Prostate gland (tissue), 2 donors: ENCODE measurements at regions not wholly inside any gene's neighbourhood (a gene's known extent, or its start where the extent isn't known, plus 50 kb on each side); places are given as distances from the start of the nearest gene placed in this dataset.

Source experiments
- DNase-seq: peaks from one replicate; pipeline ENCODE4 v3.0.0-alpha.2; 2019; ENCODE audit warnings: low spot score
- H3K27ac ChIP-seq, 2 donors: fragments of 200-600 bp; sonication (generic); 2 replicates each; pipeline ENCODE4 v1.5.1; 2017 to 2019
- H3K27me3 ChIP-seq: fragments of 200-600 bp; sonication (generic); replicated peaks from 2 replicates; pipeline ENCODE4 v1.5.1; 2019; ENCODE audit not compliant: insufficient read depth
- H3K36me3 ChIP-seq, 2 donors: fragments of 200-600 bp; sonication (generic); 1 replicate in 1 of 2; 2 replicates in 1 of 2; pipeline versions ENCODE4 v1.5.1 to v1.8.1; 2017 to 2019
- H3K4me1 ChIP-seq: fragments of 200-600 bp; sonication (generic); replicated peaks from 2 replicates; pipeline ENCODE4 v1.5.1; 2019
- H3K4me3 ChIP-seq, 2 donors: fragments of 200-600 bp; sonication (generic); 2 replicates each; pipeline ENCODE4 v1.5.1; 2017 to 2019
- H3K9me3 ChIP-seq: fragments of 200-600 bp; sonication (generic); 2 replicates; pipeline ENCODE4 v1.5.1; 2017
- POLR2A ChIP-seq: fragments of 450-650 bp; IDR thresholded peaks from one replicate; pipeline ENCODE4 v1.6.1; 2016; ENCODE audit warnings: antibody characterized with exemption, mild to moderate bottlenecking
- POLR2AphosphoS5 ChIP-seq: sonication (generic); formaldehyde crosslinking; IDR thresholded peaks from one replicate; pipeline ENCODE4 v1.6.1; 2017; ENCODE audit warnings: antibody characterized with exemption
- WGBS: methylation state at CpG from one replicate; pipeline ENCODE4 v1.1.5; 2018; 5-methylcytosine and 5-hydroxymethylcytosine counted together
- intact Hi-C: fragments of 100-400 bp; cut with DNase I; formaldehyde crosslinking; loops from one replicate; pipeline ENCODE4 v1.14.2; 2022
- TF ChIP-seq, protein P1 (sequence below), 4 experiments: fragments of 200-600 bp in 2 of 4; fragments of 450-650 bp in 2 of 4; sonication (generic) in 2 of 4; IDR thresholded peaks; 1 replicate in 3 of 4; 2 replicates in 1 of 4; pipeline ENCODE4 v1.5.1; 2016 to 2019; ENCODE audit warnings: antibody characterized with exemption in 4 of 4, mild to moderate bottlenecking in 2 of 4, moderate library complexity in 2 of 4

DNA sequence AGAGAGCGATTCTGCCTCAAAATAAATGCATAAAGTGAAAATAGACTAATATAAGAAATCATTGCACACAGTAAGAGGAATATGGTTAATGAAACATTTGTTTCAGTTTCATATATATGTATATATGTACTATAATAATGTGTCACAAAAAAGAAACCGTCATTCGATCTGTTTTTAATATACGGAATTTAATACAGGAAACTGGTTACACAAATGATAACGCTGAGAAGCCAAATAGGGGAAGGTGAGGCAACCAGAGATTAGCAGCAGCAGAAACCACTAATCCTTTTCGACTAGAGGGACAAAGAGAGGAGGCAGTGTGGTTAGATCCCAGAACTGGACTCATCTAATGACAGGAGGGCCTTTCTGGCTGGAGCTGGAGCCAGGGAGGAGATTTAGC lies 64.2 kb upstream of the GREB1L start:
- intact Hi-C loops: no loop called here
- TF ChIP-seq, protein P1, sequence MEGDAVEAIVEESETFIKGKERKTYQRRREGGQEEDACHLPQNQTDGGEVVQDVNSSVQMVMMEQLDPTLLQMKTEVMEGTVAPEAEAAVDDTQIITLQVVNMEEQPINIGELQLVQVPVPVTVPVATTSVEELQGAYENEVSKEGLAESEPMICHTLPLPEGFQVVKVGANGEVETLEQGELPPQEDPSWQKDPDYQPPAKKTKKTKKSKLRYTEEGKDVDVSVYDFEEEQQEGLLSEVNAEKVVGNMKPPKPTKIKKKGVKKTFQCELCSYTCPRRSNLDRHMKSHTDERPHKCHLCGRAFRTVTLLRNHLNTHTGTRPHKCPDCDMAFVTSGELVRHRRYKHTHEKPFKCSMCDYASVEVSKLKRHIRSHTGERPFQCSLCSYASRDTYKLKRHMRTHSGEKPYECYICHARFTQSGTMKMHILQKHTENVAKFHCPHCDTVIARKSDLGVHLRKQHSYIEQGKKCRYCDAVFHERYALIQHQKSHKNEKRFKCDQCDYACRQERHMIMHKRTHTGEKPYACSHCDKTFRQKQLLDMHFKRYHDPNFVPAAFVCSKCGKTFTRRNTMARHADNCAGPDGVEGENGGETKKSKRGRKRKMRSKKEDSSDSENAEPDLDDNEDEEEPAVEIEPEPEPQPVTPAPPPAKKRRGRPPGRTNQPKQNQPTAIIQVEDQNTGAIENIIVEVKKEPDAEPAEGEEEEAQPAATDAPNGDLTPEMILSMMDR (IDR thresholded peaks at IDR 0.05): no peak
- TF ChIP-seq POLR2AphosphoS5: no peak
- no peak for TF ChIP-seq POLR2A
- H3K9me3 ChIP-seq: no peaks in the 10 kb centered on the region
- no peak overlapping the region for H3K4me3 ChIP-seq
- H3K36me3 ChIP-seq: no peaks in the 10 kb centered on the region
- no peak for DNase-seq
- H3K4me1 ChIP-seq: no peaks in the 10 kb centered on the region
- 83% methylated on average over 6 of the region's 6 CpGs for WGBS
- no peak overlapping the region for H3K27ac ChIP-seq
- no peaks in the 10 kb centered on the region for H3K27me3 ChIP-seq

DNA sequence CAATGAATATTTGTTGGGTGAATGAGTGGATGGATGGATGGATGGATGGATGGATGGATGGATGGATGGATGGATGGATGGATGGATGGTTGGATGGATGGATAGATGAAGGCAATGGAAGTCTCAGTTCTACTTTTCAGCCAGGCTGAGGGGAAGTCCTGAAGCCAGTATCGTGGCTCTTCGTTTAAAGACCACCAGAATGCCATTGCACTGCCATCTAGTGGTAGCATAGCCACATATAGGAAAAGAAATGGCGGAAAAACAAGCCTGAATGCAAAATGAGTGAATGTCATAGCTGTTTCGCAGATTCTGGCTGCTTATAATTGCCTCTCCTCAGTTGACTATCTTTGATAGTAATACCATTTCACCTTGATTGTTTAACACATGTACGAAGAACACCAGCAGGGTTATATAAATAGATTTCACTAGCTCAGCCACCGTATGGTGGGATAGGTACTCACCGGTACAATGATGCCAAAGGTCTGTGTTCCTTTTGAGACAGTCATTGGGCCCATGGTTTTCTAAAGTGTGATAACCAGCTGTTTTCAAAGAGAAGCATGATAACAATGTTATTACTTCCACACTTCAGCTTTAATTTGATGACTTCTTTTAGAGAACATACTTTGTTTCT lies 62.3 kb upstream of the GREB1L start:
- DNase-seq: peak; percentile 46
- no peaks in the 10 kb centered on the region for H3K36me3 ChIP-seq
- H3K27me3 ChIP-seq: no peaks in the 10 kb centered on the region
- H3K4me3 ChIP-seq: no peak overlapping the region
- no peak overlapping the region for H3K27ac ChIP-seq
- H3K4me1 ChIP-seq: no peaks in the 10 kb centered on the region
- WGBS: 28% methylated on average over 7 of the region's 7 CpGs
- no peak for TF ChIP-seq POLR2A
- no peak for TF ChIP-seq POLR2AphosphoS5
- TF ChIP-seq, protein P1 (IDR thresholded peaks at IDR 0.05): peak; percentile 28 to 69 (median 64)
- intact Hi-C loops: no loop called here
- no peaks in the 10 kb centered on the region for H3K9me3 ChIP-seq

DNA sequence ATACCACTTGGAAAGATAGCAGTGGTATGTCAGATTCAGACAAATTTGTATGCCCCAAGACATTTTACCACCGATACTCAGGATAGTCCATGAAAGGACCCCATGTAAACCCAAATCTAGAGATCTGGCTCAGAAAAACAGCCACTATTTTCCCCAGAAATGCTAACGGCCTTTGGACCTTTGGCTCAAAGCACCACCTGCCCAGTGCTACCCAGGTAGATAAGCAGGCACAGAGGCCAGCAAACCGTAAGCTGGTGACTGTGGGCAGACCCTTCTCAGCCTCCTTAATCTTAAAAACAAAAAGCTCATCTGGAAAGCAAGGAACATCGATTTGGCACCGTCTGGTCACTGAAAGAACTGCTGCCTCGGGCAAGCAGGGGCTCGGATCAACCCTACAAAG lies 61.4 kb upstream of the GREB1L start:
- intact Hi-C loops: no loop called here
- Histone ChIP-seq H3K9me3 (no peaks in the 10 kb centered on the region), H3K27ac (no peak overlapping the region), H3K4me3 (no peak overlapping the region), H3K4me1 (no peaks in the 10 kb centered on the region), H3K27me3 (no peaks in the 10 kb centered on the region), H3K36me3 (no peaks in the 10 kb centered on the region)
- 58% methylated on average over 7 of the region's 7 CpGs for WGBS
- DNase-seq: no peak
- TF ChIP-seq POLR2A (no peak), POLR2AphosphoS5 (no peak)
- TF ChIP-seq, protein P1 (IDR thresholded peaks at IDR 0.05): no peak

DNA sequence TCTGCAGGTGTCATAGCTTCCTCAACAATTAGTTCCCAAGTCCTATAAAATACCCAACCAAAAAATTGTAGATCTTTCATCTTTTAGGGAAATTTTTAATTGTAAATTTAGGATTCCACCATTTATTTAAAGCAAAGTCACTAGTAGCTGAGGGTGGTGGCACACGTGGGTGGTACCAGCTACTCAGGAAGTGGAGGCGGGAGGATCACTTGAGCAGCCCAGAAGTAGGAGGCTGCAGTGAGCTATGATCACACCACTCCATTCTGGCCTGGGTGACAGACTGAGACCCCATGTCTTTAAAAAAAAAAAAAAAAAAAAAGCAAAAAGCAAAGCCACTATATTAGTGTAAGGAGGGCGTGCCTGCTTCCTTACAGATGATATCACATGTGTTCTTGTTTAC lies 60.3 kb upstream of the GREB1L start:
- H3K4me1 ChIP-seq: no peaks in the 10 kb centered on the region
- TF ChIP-seq, protein P1 (IDR thresholded peaks at IDR 0.05): no peak
- TF ChIP-seq POLR2AphosphoS5: no peak
- no peak for TF ChIP-seq POLR2A
- no peak for DNase-seq
- H3K27ac ChIP-seq: no peak overlapping the region
- WGBS: 78% methylated on average over 3 of the region's 3 CpGs
- no peaks in the 10 kb centered on the region for H3K36me3 ChIP-seq
- intact Hi-C loops: no loop called here
- H3K27me3 ChIP-seq: no peaks in the 10 kb centered on the region
- no peaks in the 10 kb centered on the region for H3K9me3 ChIP-seq
- no peak overlapping the region for H3K4me3 ChIP-seq

DNA sequence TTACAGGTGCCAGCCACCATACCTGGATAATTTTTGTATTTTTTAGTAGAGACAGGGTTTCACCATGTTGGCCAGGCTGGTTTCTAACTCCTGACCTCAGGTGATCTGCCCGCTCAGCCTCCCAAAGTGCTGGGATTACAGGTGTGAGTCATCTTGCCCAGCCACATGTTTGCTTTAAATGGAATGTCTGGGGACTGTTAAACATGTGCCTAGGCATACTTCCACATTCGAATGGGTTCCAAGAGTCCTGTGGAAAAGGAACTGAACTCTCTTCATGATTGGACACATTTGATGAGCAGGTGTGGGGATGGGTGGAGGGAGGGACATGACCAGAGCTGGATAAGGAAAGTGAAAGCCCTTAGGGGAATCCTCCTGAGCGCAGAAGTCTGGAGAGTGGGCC lies 58.4 kb upstream of the GREB1L start:
- intact Hi-C loops: no loop called here
- no peak overlapping the region for H3K4me3 ChIP-seq
- TF ChIP-seq POLR2A (no peak), POLR2AphosphoS5 (no peak)
- TF ChIP-seq, protein P1 (IDR thresholded peaks at IDR 0.05): no peak

More for the DNA sequence above, 58.4 kb upstream of the GREB1L start:
- H3K9me3 ChIP-seq: no peaks in the 10 kb centered on the region
- H3K27ac ChIP-seq: no peak overlapping the region
- no peaks in the 10 kb centered on the region for H3K36me3 ChIP-seq
- no peaks in the 10 kb centered on the region for H3K27me3 ChIP-seq
- no peak for DNase-seq
- no peaks in the 10 kb centered on the region for H3K4me1 ChIP-seq
- WGBS: 77% methylated on average over 3 of the region's 3 CpGs
